Endothelial cell (in vitro differentiated cells): ENCODE measurements at regions not wholly inside any gene's neighbourhood (a gene's known extent, or its start where the extent isn't known, plus 50 kb on each side); places are given as distances from the start of the nearest gene placed in this dataset.

Experiments used
- DNase-seq: peaks from one replicate; pipeline ENCODE4 v3.0.0; 2021; ENCODE audit warnings: low spot score
- H3K27ac Mint-ChIP-seq: one replicate; pipeline ENCODE4 v1.8.0; 2021; ENCODE audit warnings: mixed read lengths, inconsistent platforms; ENCODE audit not compliant: unreplicated experiment
- H3K27me3 Mint-ChIP-seq: one replicate; pipeline ENCODE4 v1.8.0; 2021; ENCODE audit warnings: mild to moderate bottlenecking, moderate library complexity, mixed read lengths, inconsistent platforms; ENCODE audit not compliant: unreplicated experiment
- H3K36me3 Mint-ChIP-seq: one replicate; pipeline ENCODE4 v1.8.0; 2021; ENCODE audit warnings: mild to moderate bottlenecking, low read depth, mixed read lengths, inconsistent platforms; ENCODE audit not compliant: unreplicated experiment
- H3K4me1 Mint-ChIP-seq: one replicate; pipeline ENCODE4 v1.8.0; 2021; ENCODE audit warnings: mild to moderate bottlenecking, mixed read lengths, inconsistent platforms; ENCODE audit not compliant: unreplicated experiment
- H3K4me3 Mint-ChIP-seq: one replicate; pipeline ENCODE4 v1.8.0; 2021; ENCODE audit warnings: mild to moderate bottlenecking, mixed read lengths, inconsistent platforms; ENCODE audit not compliant: unreplicated experiment
- H3K9me3 Mint-ChIP-seq: one replicate; pipeline ENCODE4 v1.8.0; 2021; ENCODE audit warnings: mixed read lengths, inconsistent platforms; ENCODE audit not compliant: unreplicated experiment
- TF ChIP-seq, protein P1 (sequence below): fragments of 200-600 bp; sonication (generic); IDR thresholded peaks from one replicate; pipeline ENCODE4 v1.5.0; 2021; ENCODE audit warnings: antibody characterized with exemption; ENCODE audit not compliant: unreplicated experiment

- no peaks in the 10 kb centered on the region for H3K4me1 Mint-ChIP-seq
- TF ChIP-seq, protein P1, sequence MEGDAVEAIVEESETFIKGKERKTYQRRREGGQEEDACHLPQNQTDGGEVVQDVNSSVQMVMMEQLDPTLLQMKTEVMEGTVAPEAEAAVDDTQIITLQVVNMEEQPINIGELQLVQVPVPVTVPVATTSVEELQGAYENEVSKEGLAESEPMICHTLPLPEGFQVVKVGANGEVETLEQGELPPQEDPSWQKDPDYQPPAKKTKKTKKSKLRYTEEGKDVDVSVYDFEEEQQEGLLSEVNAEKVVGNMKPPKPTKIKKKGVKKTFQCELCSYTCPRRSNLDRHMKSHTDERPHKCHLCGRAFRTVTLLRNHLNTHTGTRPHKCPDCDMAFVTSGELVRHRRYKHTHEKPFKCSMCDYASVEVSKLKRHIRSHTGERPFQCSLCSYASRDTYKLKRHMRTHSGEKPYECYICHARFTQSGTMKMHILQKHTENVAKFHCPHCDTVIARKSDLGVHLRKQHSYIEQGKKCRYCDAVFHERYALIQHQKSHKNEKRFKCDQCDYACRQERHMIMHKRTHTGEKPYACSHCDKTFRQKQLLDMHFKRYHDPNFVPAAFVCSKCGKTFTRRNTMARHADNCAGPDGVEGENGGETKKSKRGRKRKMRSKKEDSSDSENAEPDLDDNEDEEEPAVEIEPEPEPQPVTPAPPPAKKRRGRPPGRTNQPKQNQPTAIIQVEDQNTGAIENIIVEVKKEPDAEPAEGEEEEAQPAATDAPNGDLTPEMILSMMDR: no peak
- H3K36me3 Mint-ChIP-seq: no peaks in the 10 kb centered on the region
- H3K4me3 Mint-ChIP-seq: no peak overlapping the region
- H3K27ac Mint-ChIP-seq: no peak overlapping the region
- DNase-seq: no peak
- no peaks in the 10 kb centered on the region for H3K27me3 Mint-ChIP-seq
- no peaks in the 10 kb centered on the region for H3K9me3 Mint-ChIP-seq
Observed at GRCh38 chr5:89110916-89111646, 228.1 kb upstream of the MEF2C start.

DNA sequence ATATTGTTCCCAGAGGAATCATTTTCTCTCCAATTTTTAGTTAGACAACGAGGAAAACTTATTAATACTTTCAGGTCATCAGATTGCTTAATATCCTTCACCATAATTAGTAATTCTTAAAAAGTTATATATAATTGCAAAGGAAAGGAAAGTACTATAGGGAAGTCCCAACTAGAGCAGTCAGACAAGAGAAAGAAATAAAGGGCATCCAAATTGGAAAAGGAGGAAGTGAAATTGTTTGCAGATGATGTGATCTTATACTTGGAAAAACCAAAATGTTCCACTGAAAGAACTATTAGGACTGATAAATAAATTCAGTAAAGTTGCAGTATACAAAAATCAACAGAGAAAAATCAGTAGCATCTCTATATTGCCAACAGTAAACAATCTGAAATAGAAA, 223.5 kb upstream of the MEF2C start:
- no peak overlapping the region for H3K4me3 Mint-ChIP-seq
- no peaks in the 10 kb centered on the region for H3K9me3 Mint-ChIP-seq
- no peaks in the 10 kb centered on the region for H3K27me3 Mint-ChIP-seq

GRCh38 chr5:89105836-89106235, 222.9 kb upstream of the MEF2C start:
- TF ChIP-seq, protein P1: no peak
- Mint-ChIP-seq H3K9me3 (no peaks in the 10 kb centered on the region), H3K4me3 (no peak overlapping the region), H3K27me3 (no peaks in the 10 kb centered on the region), H3K27ac (no peak overlapping the region), H3K36me3 (no peaks in the 10 kb centered on the region), H3K4me1 (no peaks in the 10 kb centered on the region)
- DNase-seq: no peak

More for the DNA sequence above, 223.5 kb upstream of the MEF2C start:
- H3K36me3 Mint-ChIP-seq: no peaks in the 10 kb centered on the region
- no peak for DNase-seq
- H3K27ac Mint-ChIP-seq: no peak overlapping the region
- TF ChIP-seq, protein P1: no peak
- no peaks in the 10 kb centered on the region for H3K4me1 Mint-ChIP-seq

DNA sequence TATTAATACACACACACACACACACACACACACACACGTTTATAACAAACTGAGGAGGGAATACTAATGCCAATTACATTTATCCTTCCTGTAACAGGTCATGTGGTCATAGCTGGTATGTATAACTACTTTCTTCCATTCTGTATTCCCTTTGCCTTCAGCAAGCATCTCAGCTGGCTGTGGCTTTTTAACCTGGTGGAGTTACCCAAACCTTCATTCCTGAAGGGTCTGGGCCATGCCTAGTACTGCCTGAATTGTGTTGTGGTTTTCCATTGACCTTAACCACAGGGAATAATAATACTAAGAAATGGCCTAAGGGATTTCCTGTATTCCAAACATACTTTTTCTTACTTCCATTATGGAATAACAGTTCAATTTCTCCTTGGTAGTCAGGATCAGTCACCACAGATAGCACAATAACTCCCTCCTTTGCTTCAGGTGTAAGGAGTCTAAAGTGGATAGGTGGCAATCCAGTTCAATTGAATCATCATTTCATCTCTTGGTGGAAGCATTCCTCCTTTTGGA, 222.2 kb upstream of the MEF2C start:
- DNase-seq: no peak
- H3K4me1 Mint-ChIP-seq: no peaks in the 10 kb centered on the region
- H3K27me3 Mint-ChIP-seq: no peaks in the 10 kb centered on the region
- H3K4me3 Mint-ChIP-seq: no peak overlapping the region
- no peak overlapping the region for H3K27ac Mint-ChIP-seq
- H3K9me3 Mint-ChIP-seq: no peaks in the 10 kb centered on the region
- TF ChIP-seq, protein P1: no peak
- no peaks in the 10 kb centered on the region for H3K36me3 Mint-ChIP-seq

GRCh38 chr5:89098199-89098756, 215.3 kb upstream of the MEF2C start:
- H3K9me3 Mint-ChIP-seq: no peaks in the 10 kb centered on the region
- no peak overlapping the region for H3K4me3 Mint-ChIP-seq
- no peaks in the 10 kb centered on the region for H3K27me3 Mint-ChIP-seq
- no peaks in the 10 kb centered on the region for H3K36me3 Mint-ChIP-seq
- no peak overlapping the region for H3K27ac Mint-ChIP-seq
- no peak for DNase-seq
- TF ChIP-seq, protein P1: no peak
- no peaks in the 10 kb centered on the region for H3K4me1 Mint-ChIP-seq
